22Rv1 (cell line): ENCODE measurements at regions not wholly inside any gene's neighbourhood (a gene's known extent, or its start where the extent isn't known, plus 50 kb on each side); places are given as distances from the start of the nearest gene placed in this dataset.

Experiments
- ZFX ChIP-seq: fragments of 450-650 bp; IDR thresholded peaks from 2 replicates; pipeline ENCODE4 v1.6.1; 2017; ENCODE audit warnings: antibody characterized with exemption, borderline replicate concordance
- TF ChIP-seq, protein P1 (sequence below): fragments of 450-650 bp; IDR thresholded peaks from 2 replicates; pipeline ENCODE4 v1.5.1; 2017; ENCODE audit warnings: mild to moderate bottlenecking

DNA sequence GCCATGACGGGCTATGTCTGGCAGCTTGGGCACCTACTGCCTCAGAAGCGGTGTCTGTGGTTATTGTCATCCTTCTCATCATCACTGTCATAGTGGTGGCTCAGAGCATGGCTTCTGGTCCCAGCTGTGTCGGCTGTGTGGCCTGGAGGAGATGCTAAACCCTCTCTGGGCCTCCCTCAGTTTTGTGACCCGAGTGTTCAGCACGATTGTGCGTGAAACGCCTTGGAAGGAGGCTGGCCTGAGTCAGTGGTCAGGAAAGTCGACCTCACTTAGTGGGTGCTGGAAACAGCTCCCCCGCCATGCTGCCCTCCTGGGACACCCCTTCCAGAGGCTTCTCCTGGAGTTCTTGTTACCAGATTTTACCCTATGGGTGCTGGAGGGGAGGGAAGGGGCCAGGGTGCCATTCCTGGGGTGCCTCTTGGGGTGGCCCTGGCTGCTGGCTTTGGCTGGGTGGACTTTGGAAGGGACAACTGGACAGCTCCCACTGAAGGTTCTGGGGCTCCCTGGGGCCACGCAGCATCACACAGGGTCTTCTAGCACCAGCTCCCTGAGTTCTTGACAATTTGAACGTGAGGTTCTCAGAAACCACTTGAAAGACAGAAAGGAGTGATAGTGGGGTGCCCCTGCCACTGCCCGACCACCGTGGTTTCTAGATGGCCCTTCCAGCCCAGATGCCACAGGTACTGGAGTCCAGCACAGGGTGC lies 226.5 kb upstream of the GSE1 start:
- TF ChIP-seq, protein P1, sequence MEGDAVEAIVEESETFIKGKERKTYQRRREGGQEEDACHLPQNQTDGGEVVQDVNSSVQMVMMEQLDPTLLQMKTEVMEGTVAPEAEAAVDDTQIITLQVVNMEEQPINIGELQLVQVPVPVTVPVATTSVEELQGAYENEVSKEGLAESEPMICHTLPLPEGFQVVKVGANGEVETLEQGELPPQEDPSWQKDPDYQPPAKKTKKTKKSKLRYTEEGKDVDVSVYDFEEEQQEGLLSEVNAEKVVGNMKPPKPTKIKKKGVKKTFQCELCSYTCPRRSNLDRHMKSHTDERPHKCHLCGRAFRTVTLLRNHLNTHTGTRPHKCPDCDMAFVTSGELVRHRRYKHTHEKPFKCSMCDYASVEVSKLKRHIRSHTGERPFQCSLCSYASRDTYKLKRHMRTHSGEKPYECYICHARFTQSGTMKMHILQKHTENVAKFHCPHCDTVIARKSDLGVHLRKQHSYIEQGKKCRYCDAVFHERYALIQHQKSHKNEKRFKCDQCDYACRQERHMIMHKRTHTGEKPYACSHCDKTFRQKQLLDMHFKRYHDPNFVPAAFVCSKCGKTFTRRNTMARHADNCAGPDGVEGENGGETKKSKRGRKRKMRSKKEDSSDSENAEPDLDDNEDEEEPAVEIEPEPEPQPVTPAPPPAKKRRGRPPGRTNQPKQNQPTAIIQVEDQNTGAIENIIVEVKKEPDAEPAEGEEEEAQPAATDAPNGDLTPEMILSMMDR: no peak
- no peak for TF ChIP-seq ZFX
